Tibial nerve (tissue), 4 donors: ENCODE measurements at regions not wholly inside any gene's neighbourhood (a gene's known extent, or its start where the extent isn't known, plus 50 kb on each side); places are given as distances from the start of the nearest gene placed in this dataset.

Experiments
- DNase-seq, 2 donors: peaks; one replicate each; pipeline ENCODE4 v3.0.0-alpha.2; 2019; ENCODE audit warnings: low spot score in 2 of 2
- H3K27ac ChIP-seq, 4 donors: fragments of 200-600 bp; sonication (generic) in 3 of 4; one replicate each; pipeline ENCODE4 v1.5.1; 2017 to 2019; ENCODE audit warnings: mild to moderate bottlenecking in 1 of 4
- H3K27me3 ChIP-seq, 2 donors: fragments of 200-600 bp; sonication (generic) in 1 of 2; one replicate each; pipeline versions ENCODE4 v1.5.1 to v1.6.0; 2017 to 2019
- H3K36me3 ChIP-seq, 3 donors: fragments of 200-600 bp; sonication (generic); one replicate each; pipeline ENCODE4 v1.5.1; 2018 to 2019
- H3K4me1 ChIP-seq, 4 donors: fragments of 200-600 bp; sonication (generic) in 3 of 4; one replicate each; pipeline ENCODE4 v1.5.1; 2017 to 2019
- H3K4me3 ChIP-seq, 4 donors: fragments of 200-600 bp; sonication (generic) in 3 of 4; one replicate each; pipeline ENCODE4 v1.5.1; 2017 to 2019; ENCODE audit warnings: mild to moderate bottlenecking in 1 of 4, moderate library complexity in 1 of 4
- H3K9me3 ChIP-seq, 4 donors: fragments of 200-600 bp; sonication (generic) in 3 of 4; one replicate each; pipeline ENCODE4 v1.5.1; 2017 to 2019
- EP300 ChIP-seq, 2 donors: sonication (generic); formaldehyde crosslinking; IDR thresholded peaks; one replicate each; pipeline ENCODE4 v1.6.1; 2017; ENCODE audit warnings: antibody characterized with exemption in 2 of 2, mild to moderate bottlenecking in 1 of 2
- POLR2A ChIP-seq, 2 donors: fragments of 450-650 bp; IDR thresholded peaks; one replicate each; pipeline ENCODE4 v1.6.1; 2017; ENCODE audit warnings: antibody characterized with exemption in 2 of 2, mild to moderate bottlenecking in 2 of 2, moderate library complexity in 2 of 2
- WGBS, 2 donors: methylation state at CpG; one replicate each; pipeline ENCODE4 v1.1.5; 2018; 5-methylcytosine and 5-hydroxymethylcytosine counted together
- TF ChIP-seq, protein P1 (sequence below), 5 experiments: fragments of 200-600 bp in 3 of 5; fragments of 450-650 bp in 2 of 5; sonication (generic) in 3 of 5; IDR thresholded peaks; one replicate each; pipeline ENCODE4 v1.5.1; 2016 to 2019; ENCODE audit warnings: antibody characterized with exemption in 5 of 5, mild to moderate bottlenecking in 3 of 5, moderate library complexity in 2 of 5

- 62 to 74% methylated on average over 2 of the region's 2 CpGs for WGBS, 2 donors
- DNase-seq, result no peak
- Histone ChIP-seq H3K27me3 (no peaks in the 10 kb centered on the region), H3K27ac (no peak overlapping the region), H3K9me3 (peaks cover 0 to 5% (median under 1%) of the 10 kb centered on the region in 4 donors), H3K4me1 (no peaks in the 10 kb centered on the region), H3K4me3 (no peak overlapping the region), H3K36me3 (no peaks in the 10 kb centered on the region)
- TF ChIP-seq EP300 (IDR thresholded peaks at IDR 0.05) (no peak), POLR2A (IDR thresholded peaks at IDR 0.05) (no peak)
- TF ChIP-seq, protein P1, sequence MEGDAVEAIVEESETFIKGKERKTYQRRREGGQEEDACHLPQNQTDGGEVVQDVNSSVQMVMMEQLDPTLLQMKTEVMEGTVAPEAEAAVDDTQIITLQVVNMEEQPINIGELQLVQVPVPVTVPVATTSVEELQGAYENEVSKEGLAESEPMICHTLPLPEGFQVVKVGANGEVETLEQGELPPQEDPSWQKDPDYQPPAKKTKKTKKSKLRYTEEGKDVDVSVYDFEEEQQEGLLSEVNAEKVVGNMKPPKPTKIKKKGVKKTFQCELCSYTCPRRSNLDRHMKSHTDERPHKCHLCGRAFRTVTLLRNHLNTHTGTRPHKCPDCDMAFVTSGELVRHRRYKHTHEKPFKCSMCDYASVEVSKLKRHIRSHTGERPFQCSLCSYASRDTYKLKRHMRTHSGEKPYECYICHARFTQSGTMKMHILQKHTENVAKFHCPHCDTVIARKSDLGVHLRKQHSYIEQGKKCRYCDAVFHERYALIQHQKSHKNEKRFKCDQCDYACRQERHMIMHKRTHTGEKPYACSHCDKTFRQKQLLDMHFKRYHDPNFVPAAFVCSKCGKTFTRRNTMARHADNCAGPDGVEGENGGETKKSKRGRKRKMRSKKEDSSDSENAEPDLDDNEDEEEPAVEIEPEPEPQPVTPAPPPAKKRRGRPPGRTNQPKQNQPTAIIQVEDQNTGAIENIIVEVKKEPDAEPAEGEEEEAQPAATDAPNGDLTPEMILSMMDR (IDR thresholded peaks at IDR 0.05), result no peak
These were observed 1292.2 kb downstream of the REEP3 start for GRCh38 chr10:64813391-64813790.

DNA sequence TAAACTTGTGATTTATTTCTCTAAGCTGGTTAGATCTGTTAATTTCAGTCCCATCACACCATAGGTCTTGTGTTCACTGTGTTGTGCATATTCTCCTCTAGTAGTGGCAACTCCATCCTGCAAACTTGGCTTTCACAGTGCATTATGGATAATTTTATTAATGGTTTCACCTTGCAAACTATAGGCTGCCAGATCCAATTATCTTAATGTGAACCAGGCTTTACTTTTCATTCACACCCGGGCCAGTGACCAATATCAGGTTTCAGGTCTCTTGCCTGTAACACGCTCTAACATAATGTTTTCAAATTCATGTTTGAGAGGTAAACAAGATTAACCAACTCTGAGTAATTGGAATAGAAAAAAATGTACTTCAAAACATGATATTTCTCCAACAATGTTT is 1293.0 kb downstream of the REEP3 start:
- no peak for TF ChIP-seq EP300 (IDR thresholded peaks at IDR 0.05)
- TF ChIP-seq POLR2A (IDR thresholded peaks at IDR 0.05), result no peak
- TF ChIP-seq, protein P1 (IDR thresholded peaks at IDR 0.05), result no peak
- 61 to 68% methylated on average over 2 of the region's 2 CpGs for WGBS, 2 donors
- Histone ChIP-seq H3K4me1 (no peaks in the 10 kb centered on the region), H3K36me3 (no peaks in the 10 kb centered on the region), H3K27me3 (no peaks in the 10 kb centered on the region), H3K4me3 (no peak overlapping the region), H3K27ac (no peak overlapping the region), H3K9me3 (no peaks in the 10 kb centered on the region)
- DNase-seq, result no peak

DNA sequence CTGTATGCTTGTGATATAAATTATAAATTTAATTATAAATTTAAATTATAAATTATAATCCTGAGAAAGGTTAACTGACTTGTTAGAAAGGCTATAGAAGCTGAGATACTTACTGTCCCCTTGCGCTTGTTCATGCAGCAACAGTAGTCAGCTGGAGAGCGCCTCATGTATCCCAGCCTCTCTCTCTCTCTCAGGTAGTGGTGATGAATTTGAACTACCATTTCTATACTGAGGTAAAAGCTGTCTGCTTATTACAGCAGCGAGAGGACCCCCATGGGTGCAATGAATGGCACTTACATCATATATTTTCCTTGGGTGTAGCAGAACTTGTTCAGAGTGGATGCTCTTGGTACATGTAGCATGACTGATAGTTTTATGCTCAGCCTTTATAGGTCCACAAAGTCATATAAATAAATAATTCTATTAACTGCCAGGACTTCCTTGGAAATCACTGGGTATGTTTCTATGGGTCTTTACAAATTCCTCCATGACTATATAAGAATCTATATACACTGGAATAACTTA is 1308.7 kb downstream of the REEP3 start:
- no peaks in the 10 kb centered on the region for H3K4me1 ChIP-seq
- no peaks in the 10 kb centered on the region for H3K36me3 ChIP-seq
- TF ChIP-seq, protein P1 (IDR thresholded peaks at IDR 0.05), result no peak
- no peak for TF ChIP-seq POLR2A (IDR thresholded peaks at IDR 0.05)
- no peak for TF ChIP-seq EP300 (IDR thresholded peaks at IDR 0.05)
- WGBS, 2 donors, result 88 to 90% methylated on average over 3 of the region's 3 CpGs
- H3K4me3 ChIP-seq, result no peak overlapping the region
- no peak overlapping the region for H3K27ac ChIP-seq
- H3K9me3 ChIP-seq, result no peaks in the 10 kb centered on the region
- DNase-seq, result no peak
- no peaks in the 10 kb centered on the region for H3K27me3 ChIP-seq

- WGBS, 2 donors, result 74 to 82% methylated on average over 2 of the region's 2 CpGs
- no peaks in the 10 kb centered on the region for H3K36me3 ChIP-seq
- no peaks in the 10 kb centered on the region for H3K27me3 ChIP-seq
- no peak overlapping the region for H3K27ac ChIP-seq
- no peaks in the 10 kb centered on the region for H3K4me1 ChIP-seq
- no peak overlapping the region for H3K4me3 ChIP-seq
- no peaks in the 10 kb centered on the region for H3K9me3 ChIP-seq
- TF ChIP-seq EP300 (IDR thresholded peaks at IDR 0.05) (no peak), POLR2A (IDR thresholded peaks at IDR 0.05) (no peak)
- TF ChIP-seq, protein P1 (IDR thresholded peaks at IDR 0.05), result no peak
- DNase-seq, result no peak
These were observed 1309.7 kb downstream of the REEP3 start for GRCh38 chr10:64830869-64831268.

GRCh38 chr10:64840341-64840740 is 1319.1 kb downstream of the REEP3 start:
- H3K4me1 ChIP-seq, result no peaks in the 10 kb centered on the region
- no peak for DNase-seq
- no peaks in the 10 kb centered on the region for H3K27me3 ChIP-seq
- TF ChIP-seq, protein P1 (IDR thresholded peaks at IDR 0.05), result no peak
- TF ChIP-seq EP300 (IDR thresholded peaks at IDR 0.05) (no peak), POLR2A (IDR thresholded peaks at IDR 0.05) (no peak)
- no peaks in the 10 kb centered on the region for H3K36me3 ChIP-seq
- H3K4me3 ChIP-seq, result no peak overlapping the region
- no peaks in the 10 kb centered on the region for H3K9me3 ChIP-seq
- WGBS, 2 donors, result 90 to 92% methylated on average over 12 of the region's 12 CpGs
- no peak overlapping the region for H3K27ac ChIP-seq
